Lung microvascular endothelial cell (primary cell): ENCODE measurements at regions not wholly inside any gene's neighbourhood (a gene's known extent, or its start where the extent isn't known, plus 50 kb on each side); places are given as distances from the start of the nearest gene placed in this dataset.
A peak's percentile ranks its signal among the peaks of the same experiment; 100 is the strongest.
"Not testable (repeated sequence)": the region's sequence is repeated elsewhere in the genome, so short reads cannot be mapped to it uniquely, and the experiment has no call there.

ENCODE experiments used
- DNase-seq, 2 donors: peaks; one replicate each; pipeline versions ENCODE4 v3.0.0 to v3.0.0-alpha.2; 2010; ENCODE audit warnings: low read depth in 2 of 2

- DNase-seq, result no peak
Measured at GRCh38 chr7:50251765-50252164, 52.8 kb upstream of the IKZF1 start.

GRCh38 chr7:50246551-50246950, 58.0 kb upstream of the IKZF1 start:
- no peak for DNase-seq

- DNase-seq, result not testable (repeated sequence)
Measured at GRCh38 chr7:50242111-50242510, 62.4 kb upstream of the IKZF1 start.

- not testable (repeated sequence) for DNase-seq
Measured at GRCh38 chr7:50240699-50241098, 63.8 kb upstream of the IKZF1 start.

GRCh38 chr7:50229964-50230363, 74.6 kb upstream of the IKZF1 start:
- DNase-seq, result peak in 1 of 2 donors; percentile 8

GRCh38 chr7:50228148-50228547, 76.4 kb upstream of the IKZF1 start:
- DNase-seq, result no peak

- DNase-seq, result no peak
Measured at GRCh38 chr7:50227726-50228125, 76.8 kb upstream of the IKZF1 start.

- no peak for DNase-seq
Measured at GRCh38 chr7:50226669-50227068, 77.8 kb upstream of the IKZF1 start.

GRCh38 chr7:50226145-50226544, 78.4 kb upstream of the IKZF1 start:
- DNase-seq, result no peak

GRCh38 chr7:50221433-50221832, 83.1 kb upstream of the IKZF1 start:
- DNase-seq, result no peak

- no peak for DNase-seq
Measured at GRCh38 chr7:50221028-50221427, 83.5 kb upstream of the IKZF1 start.

GRCh38 chr7:50220273-50220672, 84.2 kb upstream of the IKZF1 start:
- DNase-seq, result no peak

GRCh38 chr7:50217821-50218281, 86.7 kb upstream of the IKZF1 start:
- DNase-seq, result no peak

- no peak for DNase-seq
Measured at GRCh38 chr7:50217401-50217800, 87.1 kb upstream of the IKZF1 start.

- DNase-seq, result no peak
Measured at GRCh38 chr7:50216626-50217025, 87.9 kb upstream of the IKZF1 start.

- no peak for DNase-seq
Measured at GRCh38 chr7:50214771-50215170, 89.7 kb upstream of the IKZF1 start.

- no peak for DNase-seq
Measured at GRCh38 chr7:50214126-50214670, 90.3 kb upstream of the IKZF1 start.

GRCh38 chr7:50213622-50214017, 90.9 kb upstream of the IKZF1 start:
- no peak for DNase-seq

- DNase-seq, result no peak
Measured at GRCh38 chr7:50212666-50213621, 91.6 kb upstream of the IKZF1 start.

- no peak for DNase-seq
Measured at GRCh38 chr7:50212016-50212325, 92.5 kb upstream of the IKZF1 start.

- no peak for DNase-seq
Measured at GRCh38 chr7:50211130-50212015, 93.1 kb upstream of the IKZF1 start.

GRCh38 chr7:50210706-50211115, 93.8 kb upstream of the IKZF1 start:
- DNase-seq, result no peak
